ENCODE measurements at regions not wholly inside any gene's neighbourhood (a gene's known extent, or its start where the extent isn't known, plus 50 kb on each side); places are given as distances from the start of the nearest gene placed in this dataset.

- Histone ChIP-seq H4K20me1 (ENCODE audit: control insufficient read depth, insufficient read depth, insufficient read length) (no peaks in the 10 kb centered on the region), H3K79me2 (ENCODE audit: insufficient read depth, low read length) (no peaks in the 10 kb centered on the region), H4K8ac (replicated peaks; ENCODE audit: insufficient read length, low read depth, low read length) (no peak overlapping the region), H2AK5ac (ENCODE audit: insufficient read length, low read length) (no peak overlapping the region), H3K9me3 (ENCODE audit: control insufficient read depth, low read depth, low read length) (no peaks in the 10 kb centered on the region), H3K79me1 (ENCODE audit: insufficient read depth, low read depth, low read length, poor library complexity, severe bottlenecking) (no peaks in the 10 kb centered on the region), H3K18ac (ENCODE audit: insufficient read length, low read depth, low read length) (no peak overlapping the region), H2BK12ac (ENCODE audit: insufficient read length, low read depth, low read length) (no peak overlapping the region), H3K23me2 (ENCODE audit: insufficient read length, low read depth, low read length, poor library complexity, severe bottlenecking) (no peaks in the 10 kb centered on the region), H3K23ac (ENCODE audit: insufficient read length, low read depth, low read length) (no peak overlapping the region), H3K4me2 (ENCODE audit: insufficient read depth, insufficient read length, low read length) (no peak overlapping the region), H3K4ac (ENCODE audit: low read depth, low read length) (no peak overlapping the region), H3K14ac (ENCODE audit: insufficient read depth, low read length) (no peak overlapping the region; the same call in 1 of the 2 replicates), H3K4me1 (ENCODE audit: insufficient read depth, low read length) (no peaks in the 10 kb centered on the region; the same call in 1 of the 2 replicates), H3K27me3 (ENCODE audit: insufficient read depth, low read length) (no peaks in the 10 kb centered on the region), H2AFZ (ENCODE audit: low read length) (no peak overlapping the region), H2BK15ac (ENCODE audit: low read depth, low read length) (no peak overlapping the region), H2BK5ac (ENCODE audit: insufficient read length, low read length) (no peak overlapping the region), H4K91ac (ENCODE audit: insufficient read length, low read depth, low read length) (no peak overlapping the region), H3K27ac (ENCODE audit: insufficient read length, low read depth, low read length) (no peak overlapping the region), H3K56ac (ENCODE audit: insufficient read length, low read depth, low read length) (no peak overlapping the region), H4K5ac (ENCODE audit: insufficient read length, low read depth, low read length) (no peak overlapping the region), H2BK20ac (ENCODE audit: low read depth, low read length, poor library complexity, severe bottlenecking) (no peak overlapping the region), H3T11ph (ENCODE audit: low read length) (no peak overlapping the region), H3K9ac (ENCODE audit: extremely low read depth, insufficient read length, low read length) (no peak overlapping the region), H2BK120ac (ENCODE audit: low read depth, low read length, poor library complexity, severe bottlenecking) (no peak overlapping the region)
- WGBS (ENCODE audit: extremely low coverage, insufficient read length, low lambda C conversion rate) = no CpG with 5 or more reads among the region's 8 CpGs
- no peak overlapping the region; a peak in 1 of 7 replicates for H3K27ac Mint-ChIP-seq
- H3K36me3 Mint-ChIP-seq (ENCODE audit: insufficient read depth in 1 of 3, low read depth in 3 of 3) = no peaks in the 10 kb centered on the region
- no peak for DNase-seq
- peaks cover 32 to 36% of the 10 kb centered on the region in 2 experiments for H3K4me1 Mint-ChIP-seq
- peaks cover 37% of the 10 kb centered on the region for H3K27me3 Mint-ChIP-seq (ENCODE audit: low read depth)
- H3K9me3 Mint-ChIP-seq = no peaks in the 10 kb centered on the region
- no peak for TF ChIP-seq CTCF (conservative IDR thresholded peaks at IDR 0.05)
- H3K4me3 Mint-ChIP-seq = no peak overlapping the region
These were observed 168.3 kb upstream of the TLE3 start for GRCh38 chr15:70265986-70266385.
